Endothelial cell of umbilical vein (primary cell): ENCODE measurements at regions not wholly inside any gene's neighbourhood (a gene's known extent, or its start where the extent isn't known, plus 50 kb on each side); places are given as distances from the start of the nearest gene placed in this dataset.

Source experiments
- EZH2 ChIP-seq: IDR thresholded peaks from 2 replicates; pipeline ENCODE4 v1.6.1; 2012; ENCODE audit warnings: borderline replicate concordance, low read depth, mild to moderate bottlenecking, moderate library complexity, low read length, inconsistent platforms; ENCODE audit not compliant: severe bottlenecking
- POLR2AphosphoS5 ChIP-seq: IDR thresholded peaks from 2 replicates; pipeline ENCODE4 v1.6.1; 2012; ENCODE audit warnings: low read depth, mild to moderate bottlenecking, control low read depth, low read length, moderate library complexity; ENCODE audit not compliant: insufficient read depth
- TF ChIP-seq, protein P1 (sequence below), 2 donors: IDR thresholded peaks; 1 replicate in 1 of 2; 2 replicates in 1 of 2; pipeline ENCODE4 v1.5.1; 2011; ENCODE audit warnings: low read length in 2 of 2, mild to moderate bottlenecking in 2 of 2, moderate library complexity in 2 of 2, control low read depth in 1 of 2, inconsistent platforms in 1 of 2, low read depth in 1 of 2; ENCODE audit not compliant: insufficient read depth in 1 of 2; ENCODE audit errors: extremely low read depth in 1 of 2
- TF ChIP-seq, protein P2 (sequence below): IDR thresholded peaks from 2 replicates; pipeline ENCODE4 v1.6.1; 2011; ENCODE audit not compliant: insufficient read depth, insufficient read length

DNA sequence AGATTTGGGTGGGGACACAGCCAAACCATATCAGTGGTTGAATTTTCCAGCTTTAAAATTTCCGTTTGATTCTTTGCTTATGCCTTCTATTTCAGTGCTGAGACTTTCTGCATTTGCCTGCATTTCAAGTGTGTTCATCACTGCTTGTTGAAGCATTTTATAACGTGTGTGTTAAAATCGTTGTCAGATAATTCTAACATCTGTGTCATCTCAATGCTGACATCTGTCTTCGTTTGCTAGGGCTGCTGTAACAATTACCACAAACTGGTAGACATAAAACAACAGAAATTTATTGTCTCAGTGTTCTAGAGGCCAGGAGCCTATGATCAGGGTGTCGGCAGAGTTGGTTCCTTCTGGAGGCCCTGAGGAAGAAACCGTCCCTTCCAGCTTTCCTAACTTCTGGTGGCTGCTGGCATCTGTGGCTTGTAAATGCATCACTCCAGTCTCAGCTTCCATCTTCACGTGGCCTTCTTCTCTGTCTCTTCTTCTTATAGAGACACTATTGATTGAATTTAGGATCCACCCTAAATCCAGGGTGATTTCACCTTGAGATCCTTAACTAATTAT is 71.1 kb upstream of the SDK1 start:
- no peak for TF ChIP-seq POLR2AphosphoS5
- TF ChIP-seq, protein P1, sequence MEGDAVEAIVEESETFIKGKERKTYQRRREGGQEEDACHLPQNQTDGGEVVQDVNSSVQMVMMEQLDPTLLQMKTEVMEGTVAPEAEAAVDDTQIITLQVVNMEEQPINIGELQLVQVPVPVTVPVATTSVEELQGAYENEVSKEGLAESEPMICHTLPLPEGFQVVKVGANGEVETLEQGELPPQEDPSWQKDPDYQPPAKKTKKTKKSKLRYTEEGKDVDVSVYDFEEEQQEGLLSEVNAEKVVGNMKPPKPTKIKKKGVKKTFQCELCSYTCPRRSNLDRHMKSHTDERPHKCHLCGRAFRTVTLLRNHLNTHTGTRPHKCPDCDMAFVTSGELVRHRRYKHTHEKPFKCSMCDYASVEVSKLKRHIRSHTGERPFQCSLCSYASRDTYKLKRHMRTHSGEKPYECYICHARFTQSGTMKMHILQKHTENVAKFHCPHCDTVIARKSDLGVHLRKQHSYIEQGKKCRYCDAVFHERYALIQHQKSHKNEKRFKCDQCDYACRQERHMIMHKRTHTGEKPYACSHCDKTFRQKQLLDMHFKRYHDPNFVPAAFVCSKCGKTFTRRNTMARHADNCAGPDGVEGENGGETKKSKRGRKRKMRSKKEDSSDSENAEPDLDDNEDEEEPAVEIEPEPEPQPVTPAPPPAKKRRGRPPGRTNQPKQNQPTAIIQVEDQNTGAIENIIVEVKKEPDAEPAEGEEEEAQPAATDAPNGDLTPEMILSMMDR (IDR thresholded peaks at IDR 0.05; ENCODE audit: extremely low read depth in 1 of 2, insufficient read depth in 1 of 2, low read depth in 1 of 2, low read length in 2 of 2) = no peak
- TF ChIP-seq, protein P2, sequence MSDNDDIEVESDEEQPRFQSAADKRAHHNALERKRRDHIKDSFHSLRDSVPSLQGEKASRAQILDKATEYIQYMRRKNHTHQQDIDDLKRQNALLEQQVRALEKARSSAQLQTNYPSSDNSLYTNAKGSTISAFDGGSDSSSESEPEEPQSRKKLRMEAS = no peak
- TF ChIP-seq EZH2 = no peak
